ENCODE measurements at regions not wholly inside any gene's neighbourhood (a gene's known extent, or its start where the extent isn't known, plus 50 kb on each side); places are given as distances from the start of the nearest gene placed in this dataset.

DNA sequence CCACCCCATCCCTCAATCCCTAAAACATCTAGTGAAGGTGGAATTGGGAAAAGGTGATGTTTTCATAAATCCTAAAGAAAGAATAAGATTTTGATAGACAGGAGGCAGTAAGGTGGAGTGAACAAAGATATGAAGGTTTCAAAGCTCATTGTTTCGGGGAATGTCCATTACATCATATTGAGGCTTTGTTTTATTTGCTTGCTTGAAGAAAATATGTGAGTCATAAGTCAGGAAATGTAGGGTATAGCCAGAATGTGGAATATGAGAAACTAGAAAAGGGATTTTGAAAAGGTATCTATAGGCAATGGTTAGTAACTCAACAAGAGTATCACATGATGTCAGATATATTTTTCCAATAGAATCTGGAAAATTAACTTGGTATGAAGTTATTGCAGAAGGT is 1178.5 kb upstream of the ACVR2A start:
- DNase-seq, result no peak
- in situ Hi-C loops (cut with HindIII; ENCODE audit: low pct_ligation_motif_present, low pct_unique_long_range_greater_than_20kb, low sequenced_read_pairs), result no loop called here

DNA sequence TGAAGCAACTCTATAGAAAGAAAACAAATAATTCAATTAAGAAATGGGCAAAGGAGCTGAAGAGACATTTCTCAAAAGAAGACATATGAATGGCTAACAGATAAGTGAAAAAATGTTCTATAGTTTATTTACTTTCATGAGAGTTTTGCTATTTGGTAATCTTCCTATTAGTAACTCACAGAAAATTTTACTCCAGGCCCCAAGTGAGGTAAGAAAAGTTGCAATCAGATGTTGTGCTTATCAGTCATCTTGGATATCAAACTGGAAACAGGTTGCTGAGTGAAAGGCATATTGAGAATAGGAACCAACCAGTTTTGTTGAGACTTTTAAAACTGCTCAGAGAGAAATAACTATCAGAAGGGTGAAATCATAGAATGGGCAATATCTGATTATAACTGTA is 1179.0 kb upstream of the ACVR2A start:
- no peak for DNase-seq
- in situ Hi-C loops (cut with HindIII; ENCODE audit: low pct_ligation_motif_present, low pct_unique_long_range_greater_than_20kb, low sequenced_read_pairs), result no loop called here

DNA sequence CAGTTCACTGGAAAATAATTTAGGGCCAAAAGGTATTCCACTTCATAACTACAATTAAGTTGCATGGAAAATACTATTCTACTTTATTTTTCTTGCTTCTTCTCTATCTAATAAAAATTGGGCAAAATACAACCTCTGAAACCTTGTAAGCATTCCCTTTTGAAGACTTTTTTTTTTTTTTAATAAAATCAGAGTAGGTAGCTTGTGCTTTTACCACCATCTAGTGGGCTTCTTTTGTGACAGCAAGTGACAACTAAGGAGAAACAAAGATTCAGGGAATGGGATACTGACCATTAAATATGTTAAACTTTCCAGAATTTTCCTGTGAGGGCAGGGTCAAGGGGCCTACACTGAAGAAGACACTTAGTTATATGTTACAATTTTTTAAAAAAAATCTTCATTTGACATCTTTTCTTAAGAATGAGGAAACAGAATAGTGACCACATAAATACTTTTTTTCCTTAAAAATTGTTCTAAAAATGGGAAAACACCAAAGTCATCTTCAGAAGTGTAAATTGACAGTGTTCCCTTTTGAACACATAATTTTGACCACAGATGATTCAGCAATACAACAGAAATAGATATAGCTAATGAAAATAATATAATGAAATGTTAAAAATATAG is 1183.2 kb upstream of the ACVR2A start:
- DNase-seq, result peak; percentile 69
- in situ Hi-C loops (cut with HindIII; ENCODE audit: low pct_ligation_motif_present, low pct_unique_long_range_greater_than_20kb, low sequenced_read_pairs), result no loop called here

DNA sequence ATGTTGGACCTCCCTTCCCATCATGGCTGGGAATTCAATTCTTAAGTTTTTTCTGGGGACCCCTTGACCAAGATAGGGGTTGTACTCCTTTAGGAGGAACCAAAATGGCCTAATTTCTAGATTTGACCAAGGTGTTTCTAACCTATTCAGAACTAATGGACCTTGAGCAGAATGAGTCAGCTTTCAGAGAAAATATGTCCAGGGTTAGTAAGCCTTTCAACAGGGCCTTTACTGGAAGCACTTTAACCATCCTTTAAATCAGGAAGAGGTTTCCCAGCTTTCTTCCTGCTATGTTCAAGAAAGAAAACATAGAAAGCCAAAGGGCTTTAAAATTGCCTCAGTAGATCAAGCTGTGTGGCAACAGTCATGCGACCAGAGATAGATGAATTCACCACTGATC is 1184.9 kb upstream of the ACVR2A start:
- DNase-seq, result no peak
- in situ Hi-C loops (cut with HindIII; ENCODE audit: low pct_ligation_motif_present, low pct_unique_long_range_greater_than_20kb, low sequenced_read_pairs), result no loop called here

DNA sequence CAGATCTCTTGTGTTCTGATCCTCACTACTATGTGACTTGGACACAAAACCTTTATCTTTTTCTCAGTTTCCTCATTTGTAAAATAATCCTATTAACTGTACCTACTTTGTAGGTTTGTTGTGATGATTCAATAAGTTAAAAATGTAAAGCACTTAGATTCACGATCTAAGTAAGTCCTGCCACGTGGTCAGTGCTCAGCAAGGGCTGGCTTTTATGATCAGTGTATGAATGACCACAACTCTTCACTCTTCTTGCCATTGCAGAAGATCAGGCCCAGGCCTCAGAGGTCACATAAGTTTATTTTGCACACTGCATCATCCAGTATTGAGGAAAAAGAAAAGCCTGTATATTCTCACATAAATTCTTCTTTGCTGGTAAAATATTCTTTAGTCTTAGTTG is 1192.5 kb upstream of the ACVR2A start:
- in situ Hi-C loops (cut with HindIII; ENCODE audit: low pct_ligation_motif_present, low pct_unique_long_range_greater_than_20kb, low sequenced_read_pairs), result no loop called here
- DNase-seq, result no peak

DNA sequence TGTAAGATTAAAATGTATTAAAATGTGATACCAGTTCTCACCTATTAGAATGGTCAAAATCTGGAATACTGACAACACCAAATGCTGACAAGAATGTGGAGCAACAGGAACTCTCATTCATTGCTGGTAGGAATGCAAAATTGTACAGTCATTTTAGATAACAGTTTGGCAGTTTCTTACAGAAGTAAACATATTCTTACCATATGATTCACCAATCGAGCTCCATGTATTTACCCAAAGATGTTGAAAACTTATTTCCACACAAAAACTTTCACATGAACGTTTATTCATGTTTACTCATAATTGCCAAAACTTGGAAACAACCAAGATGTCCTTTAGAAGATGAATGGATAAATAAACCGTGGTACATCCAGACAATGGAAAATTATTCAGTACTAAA is 1193.5 kb upstream of the ACVR2A start:
- DNase-seq, result no peak
- in situ Hi-C loops (cut with HindIII; ENCODE audit: low pct_ligation_motif_present, low pct_unique_long_range_greater_than_20kb, low sequenced_read_pairs), result no loop called here

DNA sequence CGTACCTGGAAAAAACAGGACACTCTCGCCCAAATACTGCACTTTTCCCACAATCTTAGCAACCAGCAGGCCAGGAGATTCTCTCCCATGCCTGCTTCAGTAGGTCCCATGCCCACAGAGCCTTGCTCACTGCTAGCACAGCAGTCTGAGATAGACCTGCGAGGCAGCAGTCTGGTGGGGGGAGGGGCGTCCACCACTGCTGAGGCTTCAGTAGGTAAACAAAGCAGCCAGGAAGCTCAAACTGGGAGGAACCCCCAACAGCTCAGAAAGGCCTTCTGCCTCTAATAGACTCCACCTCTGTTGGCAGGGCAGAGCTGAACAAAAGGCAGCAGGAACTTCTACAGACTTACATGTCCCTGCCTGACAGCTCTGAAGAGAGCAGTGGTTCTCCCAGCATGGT is 1202.8 kb upstream of the ACVR2A start:
- in situ Hi-C loops (cut with HindIII; ENCODE audit: low pct_ligation_motif_present, low pct_unique_long_range_greater_than_20kb, low sequenced_read_pairs), result no loop called here
- no peak for DNase-seq

DNA sequence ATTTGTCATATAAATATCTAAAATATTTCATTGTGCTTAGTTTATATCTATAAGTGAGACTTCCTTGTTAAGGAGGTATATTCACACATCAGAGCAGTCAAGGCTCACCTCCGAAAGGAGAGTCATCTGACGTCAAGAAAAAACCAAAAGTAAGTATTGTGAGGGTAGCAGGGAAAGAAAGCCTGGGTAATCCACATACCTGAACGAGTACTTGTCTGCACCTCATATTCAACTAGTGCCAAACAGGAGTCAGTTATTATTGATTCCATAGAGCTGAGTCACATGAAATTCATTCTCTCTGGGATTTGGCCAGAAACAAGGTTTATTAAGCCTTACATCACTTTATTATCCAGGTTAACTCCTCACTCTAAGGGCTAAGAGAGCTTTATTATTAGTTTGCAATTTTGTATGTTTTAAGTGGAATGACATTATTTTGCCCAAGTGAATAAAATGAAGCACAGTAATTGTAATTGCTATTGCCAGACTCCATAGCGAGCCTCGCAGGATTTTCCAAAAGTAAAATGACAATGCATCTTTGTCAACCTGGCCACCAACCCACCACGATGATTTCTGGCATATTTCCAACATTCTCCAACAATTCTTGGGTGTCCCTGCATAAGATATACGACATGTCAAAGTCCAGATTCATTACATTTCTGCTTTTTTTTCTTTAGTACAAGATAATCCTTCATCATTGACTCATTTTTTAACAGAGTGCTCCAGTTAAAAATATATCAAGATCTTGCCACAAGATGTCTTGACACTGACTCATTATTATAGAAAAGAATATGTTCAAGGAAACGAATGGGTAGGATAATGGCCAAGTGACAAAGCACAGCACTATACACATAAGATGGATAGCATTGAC is 1210.4 kb upstream of the ACVR2A start:
- in situ Hi-C loops (cut with HindIII; ENCODE audit: low pct_ligation_motif_present, low pct_unique_long_range_greater_than_20kb, low sequenced_read_pairs), result no loop called here
- peak; percentile 97 for DNase-seq

DNA sequence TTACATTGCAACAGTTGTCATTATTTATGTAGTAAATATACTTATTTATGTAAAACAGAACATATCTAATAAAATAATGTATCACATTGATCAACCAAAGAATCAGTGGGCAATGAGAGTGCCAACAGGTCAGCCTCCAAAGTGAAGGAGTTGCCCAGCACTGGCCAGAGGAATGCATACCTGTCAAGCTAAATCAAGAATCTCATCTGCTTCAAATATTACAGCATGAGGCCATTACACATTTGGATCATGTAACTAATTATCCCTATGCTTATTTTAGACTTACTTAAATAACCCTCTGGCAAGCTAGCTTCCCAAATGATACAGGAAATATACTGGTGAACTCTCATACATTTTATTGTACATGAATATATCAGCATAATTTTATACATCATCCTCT is 1211.7 kb upstream of the ACVR2A start:
- in situ Hi-C loops (cut with HindIII; ENCODE audit: low pct_ligation_motif_present, low pct_unique_long_range_greater_than_20kb, low sequenced_read_pairs), result no loop called here
- no peak for DNase-seq

DNA sequence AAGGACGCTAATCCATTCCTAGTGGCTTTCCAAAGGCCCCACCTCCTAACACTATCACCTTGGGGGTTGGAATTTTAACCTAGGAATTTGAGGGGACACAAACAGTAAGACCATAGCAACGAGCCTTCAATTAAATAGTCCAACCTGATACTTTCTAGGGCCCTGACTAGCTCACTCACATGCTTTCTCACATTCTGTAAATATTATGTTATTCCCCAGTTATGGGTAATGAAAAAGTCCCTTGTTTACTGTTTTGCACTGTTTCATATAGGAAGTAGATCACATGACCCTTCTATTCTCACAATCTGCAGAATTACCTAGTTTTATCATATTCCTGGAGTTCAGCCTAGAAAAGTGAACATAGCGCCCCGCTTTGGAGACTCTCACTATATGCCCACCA is 1212.1 kb upstream of the ACVR2A start:
- in situ Hi-C loops (cut with HindIII; ENCODE audit: low pct_ligation_motif_present, low pct_unique_long_range_greater_than_20kb, low sequenced_read_pairs), result no loop called here
- DNase-seq, result no peak

DNA sequence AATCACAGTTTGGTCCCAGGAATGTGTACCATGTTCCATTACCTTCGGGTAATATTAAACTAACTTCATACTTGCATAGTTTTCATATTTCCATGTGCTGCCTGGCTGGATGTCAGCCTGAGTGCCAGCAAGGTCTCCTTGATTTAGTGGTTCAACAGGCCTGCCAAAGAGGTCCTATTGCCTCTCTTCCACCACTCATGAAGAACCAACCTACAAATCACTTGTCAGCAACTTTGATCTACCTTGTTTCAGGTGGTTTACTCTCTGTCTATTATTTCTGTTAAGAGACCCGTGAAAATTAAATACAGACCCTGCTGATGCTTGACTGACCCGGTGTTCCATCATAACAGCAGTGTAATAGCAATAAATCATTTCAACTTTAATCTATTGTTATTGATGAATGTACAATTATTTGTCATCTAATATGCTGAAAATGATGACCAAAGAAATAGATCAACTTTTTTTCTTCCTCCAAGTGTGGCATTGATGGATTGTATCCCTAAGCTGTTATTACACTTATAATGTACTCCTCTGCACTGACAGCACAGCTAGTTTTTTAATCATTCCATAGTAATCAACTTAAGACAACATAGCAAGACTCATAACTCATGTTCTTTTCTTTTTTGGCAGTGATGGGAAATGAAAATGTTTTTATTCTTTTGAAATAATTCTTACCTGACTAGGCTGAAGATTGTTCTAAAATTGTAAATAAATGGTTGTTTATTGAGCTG is 1220.2 kb upstream of the ACVR2A start:
- no peak for DNase-seq
- in situ Hi-C loops (cut with HindIII; ENCODE audit: low pct_ligation_motif_present, low pct_unique_long_range_greater_than_20kb, low sequenced_read_pairs), result no loop called here

DNA sequence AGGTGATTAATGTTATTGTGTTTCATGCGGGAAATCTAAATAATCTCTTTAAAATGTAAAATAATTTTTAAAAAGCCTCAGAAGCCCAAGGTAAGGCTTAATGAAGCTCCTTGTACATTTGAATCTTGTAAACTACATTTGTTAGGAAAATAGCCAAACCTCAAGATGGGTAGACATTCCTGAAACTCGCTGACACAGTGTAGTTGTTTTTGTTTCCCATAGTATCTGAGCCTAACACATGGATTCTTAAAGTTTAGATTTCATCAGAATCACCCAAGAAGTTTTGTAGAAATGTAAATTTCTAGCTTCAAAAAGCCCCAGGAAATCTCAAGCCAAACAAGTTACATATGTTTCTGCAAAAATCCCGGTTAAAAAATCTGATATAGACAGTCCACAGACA is 1221.1 kb upstream of the ACVR2A start:
- in situ Hi-C loops (cut with HindIII; ENCODE audit: low pct_ligation_motif_present, low pct_unique_long_range_greater_than_20kb, low sequenced_read_pairs), result no loop called here
- DNase-seq, result no peak

DNA sequence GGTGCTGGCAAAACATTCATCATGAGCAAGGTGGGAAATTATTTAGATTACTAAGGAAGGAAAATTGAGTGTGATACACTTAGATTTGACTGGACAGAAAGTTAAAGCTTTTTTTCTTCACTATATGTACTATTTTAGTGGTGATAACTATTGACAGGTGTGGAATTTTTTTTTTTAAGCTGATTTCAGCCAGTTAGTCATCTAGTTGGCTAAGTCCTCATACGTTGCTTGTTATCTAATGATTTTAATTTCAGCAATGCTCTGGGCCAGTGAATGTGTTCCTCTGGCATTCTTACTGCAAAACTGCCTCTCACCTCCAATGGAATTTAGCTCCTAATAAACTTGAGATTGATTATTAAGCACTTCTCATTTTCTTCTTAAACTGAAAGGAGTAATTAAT is 1223.2 kb upstream of the ACVR2A start:
- no peak for DNase-seq
- in situ Hi-C loops (cut with HindIII; ENCODE audit: low pct_ligation_motif_present, low pct_unique_long_range_greater_than_20kb, low sequenced_read_pairs), result no loop called here

DNA sequence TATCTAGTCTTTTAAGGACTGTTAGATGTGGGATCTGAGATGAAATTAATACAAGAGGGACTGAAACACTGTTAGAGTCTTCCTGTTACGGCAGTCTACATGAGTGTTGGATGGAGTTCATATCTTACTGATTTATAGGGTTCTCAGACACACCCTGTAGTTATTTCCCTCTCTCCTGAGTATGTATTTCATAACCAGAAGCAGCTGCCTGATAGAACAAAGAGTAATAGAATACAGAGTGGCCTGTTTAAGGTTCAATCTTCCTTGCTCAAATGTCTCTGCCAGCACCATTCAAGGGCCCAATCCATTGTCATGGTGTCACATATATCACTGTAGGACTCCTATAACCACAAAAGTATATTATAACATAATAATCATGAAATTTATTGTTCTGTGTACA is 1229.1 kb upstream of the ACVR2A start:
- no peak for DNase-seq
- in situ Hi-C loops (cut with HindIII; ENCODE audit: low pct_ligation_motif_present, low pct_unique_long_range_greater_than_20kb, low sequenced_read_pairs), result no loop called here

DNA sequence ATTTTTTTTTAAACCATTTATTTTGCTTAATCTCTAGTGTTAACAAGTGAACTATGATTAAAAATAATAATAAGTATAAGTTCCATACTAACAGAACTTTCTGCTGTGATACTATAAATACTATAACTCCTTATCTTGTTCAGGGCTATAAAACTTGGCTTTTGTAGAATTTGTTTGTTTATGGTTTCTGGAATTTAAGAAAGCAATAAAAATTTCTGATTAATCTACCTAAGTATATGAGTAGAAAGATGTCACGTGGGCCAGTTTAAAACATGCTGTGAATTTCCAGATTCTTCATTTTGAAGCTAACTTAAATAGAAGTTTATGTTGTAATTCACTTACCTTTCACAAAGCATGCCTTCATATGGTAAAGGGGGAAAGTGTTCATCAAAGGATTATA is 1236.3 kb upstream of the ACVR2A start:
- no peak for DNase-seq
- in situ Hi-C loops (cut with HindIII; ENCODE audit: low pct_ligation_motif_present, low pct_unique_long_range_greater_than_20kb, low sequenced_read_pairs), result no loop called here

DNA sequence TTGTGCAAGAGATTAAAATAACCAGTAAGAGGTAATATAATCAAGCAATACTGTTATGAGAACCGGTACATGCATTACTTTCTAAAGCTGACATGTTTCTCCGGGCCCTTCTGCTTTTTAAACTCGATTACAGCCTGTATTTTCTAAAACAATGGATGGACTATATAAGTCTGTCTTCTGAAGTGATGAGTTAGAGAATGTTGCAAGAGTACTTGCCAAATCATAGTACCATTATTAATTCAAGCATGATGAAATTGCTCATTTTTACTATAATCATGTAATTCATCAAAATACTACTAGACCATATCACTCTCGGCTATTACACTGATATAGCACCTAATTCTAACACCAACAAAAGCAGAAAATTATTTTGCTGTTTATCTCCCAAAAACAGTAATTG is 1240.3 kb upstream of the ACVR2A start:
- no peak for DNase-seq
- in situ Hi-C loops (cut with HindIII; ENCODE audit: low pct_ligation_motif_present, low pct_unique_long_range_greater_than_20kb, low sequenced_read_pairs), result no loop called here

DNA sequence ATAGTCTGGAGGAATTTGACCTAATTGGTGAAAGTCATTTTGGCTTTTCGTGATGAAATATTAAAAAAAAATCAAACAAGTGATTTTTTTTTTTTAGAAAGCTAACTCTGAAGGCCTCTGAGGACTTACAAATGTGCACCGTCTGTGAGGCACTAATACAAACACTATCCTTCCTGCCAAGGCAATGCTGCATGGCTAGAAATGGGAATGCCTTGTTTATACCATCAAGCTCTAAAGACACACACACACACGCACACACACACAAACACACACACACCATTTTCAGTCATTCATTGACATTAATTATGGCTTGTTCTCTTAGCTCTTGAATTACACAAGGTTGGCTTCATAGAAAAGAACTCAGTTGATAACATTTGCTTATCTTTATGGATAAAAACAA is 1242.0 kb upstream of the ACVR2A start:
- in situ Hi-C loops (cut with HindIII; ENCODE audit: low pct_ligation_motif_present, low pct_unique_long_range_greater_than_20kb, low sequenced_read_pairs), result no loop called here
- no peak for DNase-seq

DNA sequence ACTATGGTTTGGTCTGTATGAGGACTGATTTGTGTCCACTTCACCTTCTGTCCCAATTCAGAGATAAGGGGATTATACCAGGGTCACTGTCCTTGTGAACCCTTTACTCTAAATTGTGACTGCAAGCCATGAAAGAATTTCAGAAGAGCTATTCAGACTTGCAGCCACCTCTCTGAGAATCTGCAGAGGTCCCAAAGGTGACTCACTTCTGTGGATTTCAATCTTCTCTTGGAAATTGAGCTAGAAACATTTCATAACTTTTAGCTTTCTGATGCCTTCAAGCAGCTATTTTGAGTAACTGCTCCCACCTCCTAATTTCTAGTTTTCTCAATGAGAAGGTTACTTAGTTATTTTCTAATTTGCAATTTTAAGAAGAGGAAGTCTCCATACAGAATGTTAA is 1242.4 kb upstream of the ACVR2A start:
- in situ Hi-C loops (cut with HindIII; ENCODE audit: low pct_ligation_motif_present, low pct_unique_long_range_greater_than_20kb, low sequenced_read_pairs), result no loop called here
- peak; percentile 29 for DNase-seq

DNA sequence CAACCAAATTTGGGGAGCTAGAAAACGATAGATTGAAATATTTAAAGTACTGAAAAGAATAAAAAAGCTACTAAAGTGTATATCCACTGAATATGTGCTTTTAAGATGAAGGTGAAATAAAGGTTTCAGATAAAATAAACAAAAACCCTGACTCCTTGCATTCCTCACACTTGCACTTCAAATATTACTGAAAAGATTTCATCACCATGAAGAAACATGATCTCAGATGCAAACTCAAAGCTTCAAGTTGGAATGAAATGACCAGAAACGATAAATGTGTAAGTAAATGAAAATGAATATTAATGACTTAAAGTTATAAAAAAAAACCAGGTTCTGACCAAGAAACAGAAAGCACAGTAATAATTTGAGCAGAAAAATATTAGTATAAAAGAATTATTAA is 1246.0 kb upstream of the ACVR2A start:
- DNase-seq, result no peak
- in situ Hi-C loops (cut with HindIII; ENCODE audit: low pct_ligation_motif_present, low pct_unique_long_range_greater_than_20kb, low sequenced_read_pairs), result no loop called here

DNA sequence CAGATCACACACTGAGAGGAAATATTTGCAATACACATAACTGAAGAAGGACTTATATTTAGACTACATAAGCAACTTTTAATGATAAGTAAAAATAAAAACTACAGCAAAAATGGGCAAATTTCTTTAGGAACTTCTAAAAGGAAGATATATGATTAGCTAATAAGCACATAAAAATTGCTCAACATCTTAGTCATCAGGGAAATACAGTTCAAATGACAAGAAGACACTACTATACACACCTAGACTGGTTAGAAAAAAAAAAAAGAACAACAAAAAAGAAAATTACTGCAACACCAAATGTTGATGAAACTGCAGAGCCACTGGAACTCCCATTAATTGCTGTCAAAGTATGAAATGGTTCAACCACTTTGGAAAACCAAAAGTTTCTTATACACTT is 1247.5 kb upstream of the ACVR2A start:
- DNase-seq, result no peak

More for the DNA sequence above, 1247.5 kb upstream of the ACVR2A start:
- in situ Hi-C loops (cut with HindIII; ENCODE audit: low pct_ligation_motif_present, low pct_unique_long_range_greater_than_20kb, low sequenced_read_pairs), result no loop called here
